ENCODE measurements at regions not wholly inside any gene's neighbourhood (a gene's known extent, or its start where the extent isn't known, plus 50 kb on each side); places are given as distances from the start of the nearest gene placed in this dataset.

DNA sequence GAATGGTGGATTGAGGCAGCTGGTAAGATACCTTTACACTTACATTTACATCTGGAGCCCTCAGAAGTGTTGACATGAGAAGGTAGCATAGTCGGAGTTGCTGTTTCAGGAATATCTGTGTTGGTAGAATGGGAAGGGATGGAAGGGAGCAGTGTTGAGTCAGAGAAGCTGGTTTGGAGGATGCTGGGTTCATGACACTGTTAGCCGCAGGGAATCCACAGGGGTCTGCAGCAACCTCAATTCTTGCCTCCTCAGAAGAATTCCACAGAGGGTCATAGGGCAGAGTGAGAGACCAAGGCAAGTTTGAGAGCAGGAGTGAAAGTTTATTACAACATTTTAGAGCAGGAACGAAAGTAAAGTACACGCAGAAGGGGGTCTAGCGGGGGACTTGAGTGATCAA, 536.8 kb downstream of the QKI start:
- Histone ChIP-seq H3K9me3 (ENCODE audit: control insufficient read depth in 5 of 5, low read length in 5 of 5) (no peaks in the 10 kb centered on the region), H3K36me3 (ENCODE audit: control insufficient read depth in 5 of 5, insufficient read depth in 5 of 5, low read length in 5 of 5) (no peaks in the 10 kb centered on the region), H3K4me3 (ENCODE audit: low read depth in 1 of 5, low read length in 5 of 5) (no peak overlapping the region), H3K27me3 (ENCODE audit: control insufficient read depth in 5 of 5, insufficient read depth in 4 of 5, low read length in 5 of 5) (no peaks in the 10 kb centered on the region), H3K9ac (ENCODE audit: low read length in 5 of 5) (no peak overlapping the region), H3K4me1 (ENCODE audit: control insufficient read depth in 5 of 5, insufficient read depth in 5 of 5, low read length in 5 of 5) (peaks cover 0 to 14% (median 6%) of the 10 kb centered on the region in 5 donors), H3K27ac (ENCODE audit: low read depth, low read length) (no peak overlapping the region)

DNA sequence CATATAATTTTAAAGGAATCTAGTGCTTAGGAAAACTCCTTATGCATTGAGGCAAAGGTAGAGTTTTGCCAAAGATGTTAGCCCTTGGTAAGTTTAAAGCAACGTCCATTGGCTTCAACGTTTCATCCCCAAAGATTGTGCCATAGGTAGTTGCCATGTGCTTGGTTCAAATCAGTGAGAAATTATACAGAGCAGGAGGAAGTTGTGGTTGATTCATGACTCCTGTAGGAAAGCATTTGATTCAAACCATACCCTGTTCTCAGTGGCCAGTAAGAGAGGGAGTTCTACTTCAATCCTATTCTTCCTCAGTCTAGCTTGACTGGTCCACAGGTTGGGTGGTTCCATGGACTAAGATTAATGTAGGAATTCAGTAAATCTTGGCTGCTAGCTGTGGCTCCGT, 535.6 kb downstream of the QKI start:
- Histone ChIP-seq H3K4me1 (ENCODE audit: control insufficient read depth in 5 of 5, insufficient read depth in 5 of 5, low read length in 5 of 5) (peaks cover 0 to 13% (median 4%) of the 10 kb centered on the region in 5 donors), H3K9ac (ENCODE audit: low read length in 5 of 5) (no peak overlapping the region), H3K4me3 (ENCODE audit: low read depth in 1 of 5, low read length in 5 of 5) (no peak overlapping the region), H3K27ac (ENCODE audit: low read depth, low read length) (no peak overlapping the region), H3K36me3 (ENCODE audit: control insufficient read depth in 5 of 5, insufficient read depth in 5 of 5, low read length in 5 of 5) (no peaks in the 10 kb centered on the region), H3K9me3 (ENCODE audit: control insufficient read depth in 5 of 5, low read length in 5 of 5) (no peaks in the 10 kb centered on the region), H3K27me3 (ENCODE audit: control insufficient read depth in 5 of 5, insufficient read depth in 4 of 5, low read length in 5 of 5) (no peaks in the 10 kb centered on the region)

DNA sequence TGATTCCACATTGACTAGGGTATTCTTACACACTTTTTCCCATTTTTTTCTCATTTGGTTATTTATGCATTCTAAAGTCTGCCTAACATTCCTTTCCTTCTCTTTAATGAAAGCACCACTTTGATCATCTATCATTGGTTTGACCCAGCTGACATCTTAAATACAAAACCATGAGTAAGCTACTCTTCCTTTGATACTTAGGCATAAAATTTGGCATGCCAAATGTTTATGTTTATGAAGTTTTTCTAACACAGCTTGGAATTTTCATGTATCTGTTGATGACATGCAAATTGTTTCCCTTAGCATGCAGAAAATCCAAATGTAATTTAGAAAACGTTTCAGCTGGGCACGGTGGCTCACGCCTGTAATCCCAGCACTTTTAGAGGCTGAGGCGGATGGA, 534.9 kb downstream of the QKI start:
- Histone ChIP-seq H3K36me3 (ENCODE audit: control insufficient read depth in 5 of 5, insufficient read depth in 5 of 5, low read length in 5 of 5) (no peaks in the 10 kb centered on the region), H3K4me1 (ENCODE audit: control insufficient read depth in 5 of 5, insufficient read depth in 5 of 5, low read length in 5 of 5) (peaks cover 0 to 13% (median 2%) of the 10 kb centered on the region in 5 donors), H3K4me3 (ENCODE audit: low read depth in 1 of 5, low read length in 5 of 5) (no peak overlapping the region), H3K9me3 (ENCODE audit: control insufficient read depth in 5 of 5, low read length in 5 of 5) (no peaks in the 10 kb centered on the region), H3K27ac (ENCODE audit: low read depth, low read length) (no peak overlapping the region), H3K9ac (ENCODE audit: low read length in 5 of 5) (no peak overlapping the region), H3K27me3 (ENCODE audit: control insufficient read depth in 5 of 5, insufficient read depth in 4 of 5, low read length in 5 of 5) (no peaks in the 10 kb centered on the region)

DNA sequence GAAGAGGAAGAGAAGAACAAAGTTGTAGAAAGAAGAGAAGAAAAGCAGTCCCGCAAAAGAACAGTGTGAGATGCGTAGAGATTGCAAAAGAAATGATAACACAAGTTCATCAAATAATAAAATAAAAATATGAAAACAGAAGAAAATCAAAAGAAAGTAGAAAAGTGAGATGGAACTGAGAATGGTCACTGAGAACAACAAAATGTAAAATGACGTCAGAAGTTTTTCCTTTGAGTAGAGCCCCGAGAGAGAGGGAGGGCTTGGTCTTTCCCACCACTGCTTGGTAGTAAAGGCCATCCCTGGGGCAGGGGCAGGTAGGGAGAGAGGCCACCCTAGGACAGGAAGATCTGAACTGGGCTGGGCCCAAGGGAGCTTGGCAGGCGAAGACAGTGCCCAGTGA, 533.7 kb downstream of the QKI start:
- Histone ChIP-seq H3K36me3 (ENCODE audit: control insufficient read depth in 5 of 5, insufficient read depth in 5 of 5, low read length in 5 of 5) (no peaks in the 10 kb centered on the region), H3K9me3 (ENCODE audit: control insufficient read depth in 5 of 5, low read length in 5 of 5) (no peaks in the 10 kb centered on the region), H3K4me3 (ENCODE audit: low read depth in 1 of 5, low read length in 5 of 5) (no peak overlapping the region), H3K4me1 (ENCODE audit: control insufficient read depth in 5 of 5, insufficient read depth in 5 of 5, low read length in 5 of 5) (peaks cover 0 to 19% (median 10%) of the 10 kb centered on the region in 5 donors), H3K27me3 (ENCODE audit: control insufficient read depth in 5 of 5, insufficient read depth in 4 of 5, low read length in 5 of 5) (no peaks in the 10 kb centered on the region), H3K27ac (ENCODE audit: low read depth, low read length) (no peak overlapping the region), H3K9ac (ENCODE audit: low read length in 5 of 5) (no peak overlapping the region)

DNA sequence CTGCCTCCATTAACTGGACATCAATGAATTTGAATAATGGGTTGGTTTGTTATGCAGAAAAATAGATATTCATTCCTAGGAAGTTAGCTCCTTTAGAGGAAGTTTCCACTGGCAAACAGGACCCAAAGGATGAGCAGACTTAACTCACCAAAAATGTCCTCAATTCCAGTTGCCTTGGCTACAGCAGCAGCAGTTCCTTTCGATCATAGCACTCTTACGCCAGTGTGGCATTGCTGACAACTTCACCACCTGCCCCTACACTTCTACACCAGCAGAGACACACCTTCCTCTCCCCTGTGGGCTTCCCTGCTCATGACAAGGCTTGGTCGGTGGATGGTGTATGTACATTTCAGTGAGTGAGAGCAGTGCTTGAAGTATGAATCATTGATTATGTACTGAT, 532.8 kb downstream of the QKI start:
- H3K9ac ChIP-seq (ENCODE audit: low read length in 5 of 5) = no peak overlapping the region
- H3K4me1 ChIP-seq (ENCODE audit: control insufficient read depth in 5 of 5, insufficient read depth in 5 of 5, low read length in 5 of 5) = peaks cover 0 to 19% (median 10%) of the 10 kb centered on the region in 5 donors
- H3K27ac ChIP-seq (ENCODE audit: low read depth, low read length) = no peak overlapping the region
- no peak overlapping the region for H3K4me3 ChIP-seq (ENCODE audit: low read depth in 1 of 5, low read length in 5 of 5)
- no peaks in the 10 kb centered on the region for H3K36me3 ChIP-seq (ENCODE audit: control insufficient read depth in 5 of 5, insufficient read depth in 5 of 5, low read length in 5 of 5)
- H3K27me3 ChIP-seq (ENCODE audit: control insufficient read depth in 5 of 5, insufficient read depth in 4 of 5, low read length in 5 of 5) = no peaks in the 10 kb centered on the region
- H3K9me3 ChIP-seq (ENCODE audit: control insufficient read depth in 5 of 5, low read length in 5 of 5) = no peaks in the 10 kb centered on the region

DNA sequence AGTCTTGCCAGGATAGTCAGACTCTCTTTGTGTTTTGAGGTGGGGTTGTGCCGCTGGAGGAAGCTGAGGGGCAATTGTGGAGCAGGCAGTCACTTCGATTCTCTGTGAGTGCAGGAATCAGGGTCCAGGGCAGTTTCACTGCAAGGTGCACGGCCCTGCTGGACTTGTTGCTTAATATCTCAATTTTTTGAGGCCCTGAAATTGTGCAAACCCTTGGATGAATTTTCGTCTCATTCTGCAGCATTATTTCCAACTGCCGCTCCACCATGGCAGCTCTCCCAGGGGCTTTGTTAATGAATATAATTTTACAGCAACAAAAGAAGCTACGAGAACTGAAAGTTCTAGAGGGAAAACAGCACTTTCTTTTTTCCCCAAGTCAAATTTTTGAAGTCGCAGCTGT, 531.9 kb downstream of the QKI start:
- peaks cover 0 to 25% (median 17%) of the 10 kb centered on the region in 5 donors for H3K4me1 ChIP-seq (ENCODE audit: control insufficient read depth in 5 of 5, insufficient read depth in 5 of 5, low read length in 5 of 5)
- no peaks in the 10 kb centered on the region for H3K27me3 ChIP-seq (ENCODE audit: control insufficient read depth in 5 of 5, insufficient read depth in 4 of 5, low read length in 5 of 5)
- H3K27ac ChIP-seq (ENCODE audit: low read depth, low read length) = no peak overlapping the region
- no peaks in the 10 kb centered on the region for H3K36me3 ChIP-seq (ENCODE audit: control insufficient read depth in 5 of 5, insufficient read depth in 5 of 5, low read length in 5 of 5)
- H3K9ac ChIP-seq (ENCODE audit: low read length in 5 of 5) = no peak overlapping the region
- no peaks in the 10 kb centered on the region for H3K9me3 ChIP-seq (ENCODE audit: control insufficient read depth in 5 of 5, low read length in 5 of 5)
- H3K4me3 ChIP-seq (ENCODE audit: low read depth in 1 of 5, low read length in 5 of 5) = peak overlapping the region in 1 of 5 donors; percentile 29

DNA sequence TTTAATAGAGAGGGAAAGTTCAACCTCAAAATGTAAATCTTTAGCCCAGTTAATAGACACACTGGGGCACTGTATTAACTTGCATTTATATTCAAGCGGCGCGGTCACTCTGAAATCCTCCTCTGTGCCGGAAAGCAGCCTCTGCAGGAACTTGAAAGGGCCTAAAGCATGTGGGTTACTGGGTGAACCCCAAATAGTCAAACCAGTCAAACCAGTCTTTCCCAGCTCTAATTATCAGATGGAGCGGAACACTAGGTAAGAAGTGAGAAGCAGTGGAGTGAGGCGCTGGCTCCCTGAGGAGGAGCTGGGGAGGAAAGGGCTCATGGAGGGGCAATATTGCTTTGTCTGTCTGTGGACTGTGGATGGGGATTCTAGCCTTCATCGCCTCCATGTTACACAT, 531.3 kb downstream of the QKI start:
- peaks cover 0 to 28% (median 23%) of the 10 kb centered on the region in 5 donors for H3K4me1 ChIP-seq (ENCODE audit: control insufficient read depth in 5 of 5, insufficient read depth in 5 of 5, low read length in 5 of 5)
- H3K9me3 ChIP-seq (ENCODE audit: control insufficient read depth in 5 of 5, low read length in 5 of 5) = no peaks in the 10 kb centered on the region
- H3K27me3 ChIP-seq (ENCODE audit: control insufficient read depth in 5 of 5, insufficient read depth in 4 of 5, low read length in 5 of 5) = no peaks in the 10 kb centered on the region
- H3K4me3 ChIP-seq (ENCODE audit: low read depth in 1 of 5, low read length in 5 of 5) = no peak overlapping the region
- H3K9ac ChIP-seq (ENCODE audit: low read length in 5 of 5) = peak overlapping the region in 1 of 5 donors; percentile 30
- H3K36me3 ChIP-seq (ENCODE audit: control insufficient read depth in 5 of 5, insufficient read depth in 5 of 5, low read length in 5 of 5) = no peaks in the 10 kb centered on the region
- H3K27ac ChIP-seq (ENCODE audit: low read depth, low read length) = no peak overlapping the region

DNA sequence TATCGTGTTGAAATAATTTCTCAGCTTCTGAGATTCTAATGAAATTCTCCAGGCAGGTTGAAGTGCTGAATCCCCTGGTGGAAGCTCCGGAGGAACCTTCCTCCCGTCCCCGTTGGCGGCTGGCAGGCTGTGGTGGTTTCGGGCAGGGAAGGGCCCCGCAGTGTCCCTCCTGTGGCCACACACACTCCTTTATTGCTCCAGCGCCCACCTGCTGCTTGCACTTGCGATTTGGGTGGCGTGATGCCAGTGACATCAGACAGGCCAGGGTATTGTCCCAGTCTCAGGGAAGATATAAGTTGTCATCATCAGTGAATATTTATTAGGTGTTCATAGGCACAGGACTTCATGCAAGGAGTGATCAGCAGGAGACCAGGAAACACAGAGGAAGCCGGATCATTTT, 530.4 kb downstream of the QKI start:
- Histone ChIP-seq H3K36me3 (ENCODE audit: control insufficient read depth in 5 of 5, insufficient read depth in 5 of 5, low read length in 5 of 5) (no peaks in the 10 kb centered on the region), H3K27me3 (ENCODE audit: control insufficient read depth in 5 of 5, insufficient read depth in 4 of 5, low read length in 5 of 5) (no peaks in the 10 kb centered on the region), H3K27ac (ENCODE audit: low read depth, low read length) (no peak overlapping the region), H3K9me3 (ENCODE audit: control insufficient read depth in 5 of 5, low read length in 5 of 5) (no peaks in the 10 kb centered on the region), H3K4me1 (ENCODE audit: control insufficient read depth in 5 of 5, insufficient read depth in 5 of 5, low read length in 5 of 5) (peaks cover 0 to 28% (median 24%) of the 10 kb centered on the region in 5 donors), H3K9ac (ENCODE audit: low read length in 5 of 5) (no peak overlapping the region), H3K4me3 (ENCODE audit: low read depth in 1 of 5, low read length in 5 of 5) (no peak overlapping the region)

DNA sequence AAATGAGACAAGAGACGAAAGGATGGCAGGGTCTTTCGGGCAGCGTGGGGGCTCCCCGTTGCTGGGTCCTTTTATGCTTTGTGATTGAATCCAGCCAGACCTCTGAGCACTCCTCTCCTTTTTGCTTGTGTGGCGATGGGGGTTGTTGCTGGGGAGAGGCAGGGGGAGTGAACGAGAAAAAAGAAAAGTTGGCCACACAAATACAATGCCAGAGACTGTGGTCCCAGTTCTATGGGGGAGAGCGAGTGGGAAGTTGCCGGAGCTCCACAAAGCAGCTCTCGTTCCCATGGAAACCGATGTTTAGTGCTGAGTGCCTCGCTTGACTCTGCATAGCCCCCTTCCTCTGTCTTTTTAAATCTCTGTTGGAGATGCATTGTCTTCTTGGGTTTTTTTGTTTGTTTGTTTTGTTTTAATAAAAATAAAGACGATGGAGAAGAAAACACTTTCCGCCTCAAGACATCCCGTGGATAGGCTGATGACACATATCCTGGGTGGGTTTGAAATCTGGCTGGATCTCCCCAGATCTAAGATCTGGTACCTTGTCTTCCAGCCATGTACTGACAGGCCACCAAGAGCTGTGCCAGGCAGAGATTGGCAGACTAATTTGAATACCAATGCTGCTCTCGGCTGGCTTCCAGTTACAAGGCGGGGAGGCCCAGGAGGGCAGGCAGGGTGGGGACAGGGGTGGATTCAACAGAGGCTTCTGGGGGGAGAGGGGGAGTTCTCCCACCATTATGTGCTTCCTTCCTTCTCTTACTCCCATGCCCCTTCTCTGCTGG, 529.3 kb downstream of the QKI start:
- Histone ChIP-seq H3K9me3 (ENCODE audit: control insufficient read depth in 5 of 5, low read length in 5 of 5) (no peaks in the 10 kb centered on the region), H3K4me1 (ENCODE audit: control insufficient read depth in 5 of 5, insufficient read depth in 5 of 5, low read length in 5 of 5) (peaks cover 0 to 28% (median 24%) of the 10 kb centered on the region in 5 donors), H3K27ac (ENCODE audit: low read depth, low read length) (no peak overlapping the region), H3K36me3 (ENCODE audit: control insufficient read depth in 5 of 5, insufficient read depth in 5 of 5, low read length in 5 of 5) (no peaks in the 10 kb centered on the region), H3K9ac (ENCODE audit: low read length in 5 of 5) (peak overlapping the region in 1 of 5 donors; percentile 32), H3K27me3 (ENCODE audit: control insufficient read depth in 5 of 5, insufficient read depth in 4 of 5, low read length in 5 of 5) (no peaks in the 10 kb centered on the region), H3K4me3 (ENCODE audit: low read depth in 1 of 5, low read length in 5 of 5) (no peak overlapping the region)

DNA sequence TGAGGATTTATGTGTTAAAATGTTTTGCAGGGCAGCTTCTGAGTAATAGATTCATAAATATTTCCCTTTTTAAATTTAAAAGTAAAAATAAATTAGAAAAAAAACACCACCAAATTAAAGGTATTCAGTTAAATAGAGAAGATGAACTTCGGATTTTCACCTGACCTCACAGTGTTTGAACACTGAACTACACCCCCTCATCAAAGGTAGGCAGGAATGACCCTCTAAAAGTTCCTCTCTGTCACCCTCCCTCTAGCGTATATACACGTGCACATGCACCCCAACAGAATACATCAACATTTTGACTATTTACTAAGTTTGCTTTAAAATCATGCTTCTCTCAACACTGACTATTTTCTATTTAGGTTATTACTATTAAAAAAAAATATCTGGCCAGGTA, 528.3 kb downstream of the QKI start:
- H3K4me3 ChIP-seq (ENCODE audit: low read depth in 1 of 5, low read length in 5 of 5) = no peak overlapping the region
- H3K36me3 ChIP-seq (ENCODE audit: control insufficient read depth in 5 of 5, insufficient read depth in 5 of 5, low read length in 5 of 5) = no peaks in the 10 kb centered on the region
- no peak overlapping the region for H3K27ac ChIP-seq (ENCODE audit: low read depth, low read length)
- no peaks in the 10 kb centered on the region for H3K9me3 ChIP-seq (ENCODE audit: control insufficient read depth in 5 of 5, low read length in 5 of 5)
- no peak overlapping the region for H3K9ac ChIP-seq (ENCODE audit: low read length in 5 of 5)
- peaks cover 0 to 28% (median 24%) of the 10 kb centered on the region in 5 donors for H3K4me1 ChIP-seq (ENCODE audit: control insufficient read depth in 5 of 5, insufficient read depth in 5 of 5, low read length in 5 of 5)
- no peaks in the 10 kb centered on the region for H3K27me3 ChIP-seq (ENCODE audit: control insufficient read depth in 5 of 5, insufficient read depth in 4 of 5, low read length in 5 of 5)

All from subcutaneous abdominal adipose tissue (tissue), 5 donors.